OCI-LY1 (cell line): ENCODE measurements at regions not wholly inside any gene's neighbourhood (a gene's known extent, or its start where the extent isn't known, plus 50 kb on each side); places are given as distances from the start of the nearest gene placed in this dataset.

ENCODE experiments used
- CTCF ChIP-seq: fragments of 200-600 bp; sonication (generic), shearing (Covaris generic); IDR thresholded peaks from 2 replicates; pipeline ENCODE4 v1.5.1; 2017; ENCODE audit warnings: mild to moderate bottlenecking, antibody characterized with exemption, low read length, moderate library complexity, mixed read lengths
- EZH2 ChIP-seq: fragments of 200-600 bp; sonication (generic), shearing (Covaris generic); IDR thresholded peaks from 2 replicates; pipeline ENCODE4 v1.8.0; 2017; ENCODE audit warnings: borderline replicate concordance, mixed run types, mild to moderate bottlenecking, antibody characterized with exemption, low read length, moderate library complexity, mixed read lengths

- TF ChIP-seq CTCF (no peak), EZH2 (no peak)
These were observed 465.6 kb upstream of the SLC14A2 start for GRCh38 chr18:45149712-45150111.
